Myocyte (in vitro differentiated cells): ENCODE measurements at regions not wholly inside any gene's neighbourhood (a gene's known extent, or its start where the extent isn't known, plus 50 kb on each side); places are given as distances from the start of the nearest gene placed in this dataset.
A peak's percentile ranks its signal among the peaks of the same experiment; 100 is the strongest.

Source experiments
- DNase-seq: peaks from one replicate; pipeline ENCODE4 v3.0.0-alpha.2; 2012; ENCODE audit warnings: low read depth

GRCh38 chr13:40236566-40237168 is 429.8 kb downstream of the FOXO1 start:
- DNase-seq, result no peak

GRCh38 chr13:40238761-40239160 is 427.7 kb downstream of the FOXO1 start:
- no peak for DNase-seq

GRCh38 chr13:40240293-40240692 is 426.1 kb downstream of the FOXO1 start:
- no peak for DNase-seq

GRCh38 chr13:40241125-40241798 is 425.2 kb downstream of the FOXO1 start:
- DNase-seq, result no peak

GRCh38 chr13:40243047-40243446 is 423.4 kb downstream of the FOXO1 start:
- no peak for DNase-seq

- DNase-seq, result no peak
Measured at GRCh38 chr13:40243982-40244381, 422.5 kb downstream of the FOXO1 start.

GRCh38 chr13:40245567-40245966 is 420.9 kb downstream of the FOXO1 start:
- DNase-seq, result no peak

- no peak for DNase-seq
Measured at GRCh38 chr13:40247845-40248244, 418.6 kb downstream of the FOXO1 start.

GRCh38 chr13:40251343-40252032 is 415.0 kb downstream of the FOXO1 start:
- no peak for DNase-seq

- DNase-seq, result no peak
Measured at GRCh38 chr13:40252241-40252640, 414.2 kb downstream of the FOXO1 start.

GRCh38 chr13:40252676-40253075 is 413.8 kb downstream of the FOXO1 start:
- no peak for DNase-seq

GRCh38 chr13:40254394-40254793 is 412.0 kb downstream of the FOXO1 start:
- DNase-seq, result no peak

GRCh38 chr13:40255551-40255950 is 410.9 kb downstream of the FOXO1 start:
- no peak for DNase-seq

GRCh38 chr13:40259899-40260298 is 406.5 kb downstream of the FOXO1 start:
- no peak for DNase-seq

GRCh38 chr13:40261336-40261735 is 405.1 kb downstream of the FOXO1 start:
- no peak for DNase-seq

- DNase-seq, result no peak
Measured at GRCh38 chr13:40261947-40262346, 404.5 kb downstream of the FOXO1 start.

GRCh38 chr13:40269086-40269485 is 397.4 kb downstream of the FOXO1 start:
- peak; percentile 35 for DNase-seq

- DNase-seq, result no peak
Measured at GRCh38 chr13:40270726-40271125, 395.7 kb downstream of the FOXO1 start.

GRCh38 chr13:40271271-40271885 is 395.1 kb downstream of the FOXO1 start:
- DNase-seq, result no peak

- DNase-seq, result peak; percentile 60
Measured at GRCh38 chr13:40271931-40272775, 394.3 kb downstream of the FOXO1 start.

- no peak for DNase-seq
Measured at GRCh38 chr13:40272776-40273139, 393.7 kb downstream of the FOXO1 start.
